ENCODE measurements at regions not wholly inside any gene's neighbourhood (a gene's known extent, or its start where the extent isn't known, plus 50 kb on each side); places are given as distances from the start of the nearest gene placed in this dataset.

DNA sequence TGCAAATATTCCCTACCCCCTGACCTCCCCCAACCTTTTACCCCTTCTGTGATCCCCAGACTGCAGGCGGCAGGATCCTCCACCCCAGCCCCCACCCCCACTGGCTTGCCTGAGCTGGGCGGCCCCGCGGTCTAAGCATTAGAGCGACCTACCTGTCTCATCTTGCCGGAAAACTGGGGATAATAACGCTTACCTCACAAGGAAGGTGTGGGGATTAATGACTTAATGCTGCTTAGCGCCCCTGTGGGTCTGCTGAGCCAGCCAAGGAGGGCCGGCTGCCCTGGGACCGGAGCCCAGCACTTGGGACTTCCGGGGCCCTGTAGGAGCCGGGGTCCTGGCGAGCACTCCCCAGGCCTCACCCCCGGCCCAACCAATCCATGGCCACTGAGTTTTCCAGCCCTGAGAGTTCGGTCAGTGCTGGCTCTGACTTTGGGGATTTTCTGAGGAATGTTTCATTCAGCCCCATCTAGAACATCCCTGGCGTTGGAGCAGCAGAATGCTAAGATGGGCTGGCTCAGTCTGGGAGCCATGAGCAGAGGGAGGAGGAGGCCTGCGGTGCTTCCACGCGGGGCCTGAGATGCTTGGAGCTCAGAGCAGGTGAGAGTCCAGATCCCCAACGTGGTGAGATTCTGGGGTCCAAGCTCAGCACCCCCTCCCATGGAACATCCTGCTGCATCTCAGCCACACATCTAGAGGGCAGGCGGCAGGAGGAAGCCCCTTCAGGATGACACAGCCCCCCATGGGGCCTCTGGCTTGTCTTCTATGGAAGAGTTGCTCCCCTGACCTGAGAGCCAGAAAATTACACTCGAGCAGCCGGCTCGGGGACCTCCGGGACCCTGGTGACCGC, 97.9 kb downstream of the RIPK4 start:
- TF ChIP-seq, protein P1, sequence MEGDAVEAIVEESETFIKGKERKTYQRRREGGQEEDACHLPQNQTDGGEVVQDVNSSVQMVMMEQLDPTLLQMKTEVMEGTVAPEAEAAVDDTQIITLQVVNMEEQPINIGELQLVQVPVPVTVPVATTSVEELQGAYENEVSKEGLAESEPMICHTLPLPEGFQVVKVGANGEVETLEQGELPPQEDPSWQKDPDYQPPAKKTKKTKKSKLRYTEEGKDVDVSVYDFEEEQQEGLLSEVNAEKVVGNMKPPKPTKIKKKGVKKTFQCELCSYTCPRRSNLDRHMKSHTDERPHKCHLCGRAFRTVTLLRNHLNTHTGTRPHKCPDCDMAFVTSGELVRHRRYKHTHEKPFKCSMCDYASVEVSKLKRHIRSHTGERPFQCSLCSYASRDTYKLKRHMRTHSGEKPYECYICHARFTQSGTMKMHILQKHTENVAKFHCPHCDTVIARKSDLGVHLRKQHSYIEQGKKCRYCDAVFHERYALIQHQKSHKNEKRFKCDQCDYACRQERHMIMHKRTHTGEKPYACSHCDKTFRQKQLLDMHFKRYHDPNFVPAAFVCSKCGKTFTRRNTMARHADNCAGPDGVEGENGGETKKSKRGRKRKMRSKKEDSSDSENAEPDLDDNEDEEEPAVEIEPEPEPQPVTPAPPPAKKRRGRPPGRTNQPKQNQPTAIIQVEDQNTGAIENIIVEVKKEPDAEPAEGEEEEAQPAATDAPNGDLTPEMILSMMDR (IDR thresholded peaks at IDR 0.05; ENCODE audit: low read depth, low read length): no peak
- Histone ChIP-seq H3K36me3 (no peaks in the 10 kb centered on the region), H3K27me3 (no peaks in the 10 kb centered on the region), H3K9me3 (no peaks in the 10 kb centered on the region), H3K4me1 (no peaks in the 10 kb centered on the region), H3K4me3 (ENCODE audit: low read depth, low read length) (no peak overlapping the region)
- DNase-seq: no peak

DNA sequence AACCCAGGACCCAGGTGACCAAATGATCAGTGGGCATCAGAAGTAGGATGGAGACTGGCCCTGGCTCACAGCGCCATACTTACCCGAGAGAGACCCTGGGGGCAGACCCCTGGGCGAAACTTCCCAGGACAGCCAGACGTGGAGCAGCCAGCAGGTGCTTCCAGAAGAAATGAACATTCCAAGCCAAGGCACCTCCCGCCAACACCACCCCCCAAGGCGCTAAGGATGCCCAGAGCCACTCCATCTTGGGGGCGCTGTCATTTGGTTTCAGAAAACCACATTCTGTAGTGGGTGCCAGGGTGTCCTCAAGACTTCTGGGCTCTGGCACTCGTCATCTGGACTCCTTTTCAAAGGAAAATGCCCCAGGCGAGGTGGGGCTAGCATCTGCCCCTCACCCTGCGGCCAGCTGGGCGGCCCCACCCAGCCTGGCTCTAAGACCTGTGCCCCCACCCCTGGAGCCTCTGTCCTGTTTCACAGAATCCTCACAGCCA, 98.8 kb downstream of the RIPK4 start:
- TF ChIP-seq, protein P1 (IDR thresholded peaks at IDR 0.05; ENCODE audit: low read depth, low read length): no peak
- no peak overlapping the region for H3K4me3 ChIP-seq (ENCODE audit: low read depth, low read length)
- H3K27me3 ChIP-seq: no peaks in the 10 kb centered on the region
- H3K4me1 ChIP-seq: no peaks in the 10 kb centered on the region
- H3K36me3 ChIP-seq: no peaks in the 10 kb centered on the region
- no peak for DNase-seq
- H3K9me3 ChIP-seq: no peaks in the 10 kb centered on the region

DNA sequence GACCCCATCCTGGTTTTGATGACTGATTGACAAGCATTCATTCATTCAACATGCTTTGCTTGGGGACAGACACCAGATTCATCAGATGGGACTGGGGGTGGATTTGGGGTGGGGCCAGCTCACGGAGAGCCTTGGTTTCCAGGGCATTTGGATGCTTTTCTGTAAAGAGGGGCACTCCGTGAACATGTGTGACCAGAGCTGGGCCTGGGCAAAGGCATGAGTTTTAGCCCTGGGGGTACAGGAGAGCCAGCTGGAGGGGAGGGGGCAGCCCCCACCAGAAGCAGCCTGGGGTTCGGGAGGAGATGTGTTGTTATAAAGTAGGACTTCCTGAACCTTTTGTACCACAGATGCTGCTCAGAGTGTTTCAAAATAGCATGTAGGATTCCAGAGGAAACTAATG, 99.7 kb downstream of the RIPK4 start:
- no peaks in the 10 kb centered on the region for H3K36me3 ChIP-seq
- DNase-seq: no peak
- TF ChIP-seq, protein P1 (IDR thresholded peaks at IDR 0.05; ENCODE audit: low read depth, low read length): no peak
- H3K4me3 ChIP-seq (ENCODE audit: low read depth, low read length): no peak overlapping the region
- no peaks in the 10 kb centered on the region for H3K4me1 ChIP-seq
- no peaks in the 10 kb centered on the region for H3K9me3 ChIP-seq
- H3K27me3 ChIP-seq: no peaks in the 10 kb centered on the region

DNA sequence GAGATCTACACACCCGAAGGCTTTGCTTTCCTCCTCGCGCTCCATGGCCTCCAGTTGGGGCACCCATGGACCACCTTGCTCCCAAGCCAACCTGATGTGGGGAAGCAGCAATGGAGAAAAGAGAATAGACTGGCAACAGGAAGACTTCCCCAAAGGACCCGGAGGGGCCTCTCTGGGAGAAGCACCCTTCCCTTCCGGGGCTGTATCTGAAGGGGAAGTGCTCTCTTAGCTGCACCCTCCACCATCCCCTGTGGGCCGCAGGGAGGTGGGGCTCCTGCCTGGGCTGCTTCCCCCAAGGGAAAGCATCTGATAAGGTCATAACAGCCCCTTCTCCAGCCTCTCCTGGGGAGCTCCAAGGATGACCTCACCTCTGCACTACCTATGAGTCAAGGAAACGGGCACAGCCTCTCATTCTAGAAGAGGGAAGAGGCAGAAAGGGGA, 100.2 kb downstream of the RIPK4 start:
- TF ChIP-seq, protein P1 (IDR thresholded peaks at IDR 0.05; ENCODE audit: low read depth, low read length): no peak
- Histone ChIP-seq H3K27me3 (no peaks in the 10 kb centered on the region), H3K36me3 (no peaks in the 10 kb centered on the region), H3K4me1 (no peaks in the 10 kb centered on the region), H3K4me3 (ENCODE audit: low read depth, low read length) (no peak overlapping the region), H3K9me3 (no peaks in the 10 kb centered on the region)
- no peak for DNase-seq

DNA sequence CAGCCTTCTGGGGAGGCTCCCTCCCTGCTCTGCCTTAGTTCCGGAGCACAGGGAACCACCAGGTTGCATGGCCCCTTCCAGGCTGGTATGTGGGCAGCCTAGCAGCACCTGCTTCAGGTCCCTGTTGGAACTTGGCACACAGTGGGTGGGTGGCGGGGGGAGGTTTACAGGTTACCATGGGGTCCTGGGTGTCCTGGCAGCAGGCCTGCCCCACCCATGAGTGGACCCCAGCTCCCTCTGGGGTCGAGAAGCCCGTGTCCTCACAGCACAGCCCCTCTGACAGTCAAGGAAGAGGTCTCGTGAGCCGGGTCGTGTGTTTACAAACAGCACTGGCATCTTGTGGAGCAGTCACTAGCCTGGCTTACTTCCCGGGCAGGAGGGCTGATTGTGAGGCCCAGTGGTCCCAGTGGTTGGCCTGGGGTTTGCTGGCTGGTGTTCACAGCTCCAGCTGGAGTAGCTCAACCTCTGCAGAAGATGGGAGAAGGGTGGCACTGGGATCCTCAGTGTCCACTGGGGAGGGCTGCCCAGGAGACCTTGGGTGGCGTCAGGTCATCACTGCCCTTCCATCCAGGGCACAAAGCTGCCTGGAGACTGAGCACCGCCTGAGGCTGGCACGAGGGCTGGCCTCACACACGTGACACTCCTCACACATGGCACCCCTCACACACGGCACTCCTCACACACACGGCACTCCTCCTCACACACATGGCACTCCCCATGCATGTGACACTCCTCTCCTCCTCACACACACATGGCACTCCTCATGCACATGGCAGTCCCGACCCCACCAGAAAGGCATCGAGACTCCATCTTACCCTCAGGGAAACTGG, 100.9 kb downstream of the RIPK4 start:
- Histone ChIP-seq H3K9me3 (no peaks in the 10 kb centered on the region), H3K4me1 (no peaks in the 10 kb centered on the region), H3K36me3 (no peaks in the 10 kb centered on the region), H3K27me3 (no peaks in the 10 kb centered on the region), H3K4me3 (ENCODE audit: low read depth, low read length) (no peak overlapping the region)
- no peak for DNase-seq
- TF ChIP-seq, protein P1 (IDR thresholded peaks at IDR 0.05; ENCODE audit: low read depth, low read length): no peak
